Thyroid gland (tissue), 4 donors: ENCODE measurements at regions not wholly inside any gene's neighbourhood (a gene's known extent, or its start where the extent isn't known, plus 50 kb on each side); places are given as distances from the start of the nearest gene placed in this dataset.

Experiments used
- POLR2A ChIP-seq, 2 donors: fragments of 450-650 bp; IDR thresholded peaks; one replicate each; pipeline ENCODE4 v1.6.1; 2017; ENCODE audit warnings: antibody characterized with exemption in 2 of 2, mild to moderate bottlenecking in 2 of 2, moderate library complexity in 1 of 2
- TF ChIP-seq, protein P1 (sequence below), 6 experiments: fragments of 200-600 bp in 3 of 6; fragments of 450-650 bp in 3 of 6; sonication (generic) in 3 of 6; IDR thresholded peaks; one replicate each; pipeline ENCODE4 v1.5.1; 2016 to 2019; ENCODE audit warnings: antibody characterized with exemption in 6 of 6, mild to moderate bottlenecking in 2 of 6, inconsistent platforms in 1 of 6, moderate library complexity in 1 of 6

DNA sequence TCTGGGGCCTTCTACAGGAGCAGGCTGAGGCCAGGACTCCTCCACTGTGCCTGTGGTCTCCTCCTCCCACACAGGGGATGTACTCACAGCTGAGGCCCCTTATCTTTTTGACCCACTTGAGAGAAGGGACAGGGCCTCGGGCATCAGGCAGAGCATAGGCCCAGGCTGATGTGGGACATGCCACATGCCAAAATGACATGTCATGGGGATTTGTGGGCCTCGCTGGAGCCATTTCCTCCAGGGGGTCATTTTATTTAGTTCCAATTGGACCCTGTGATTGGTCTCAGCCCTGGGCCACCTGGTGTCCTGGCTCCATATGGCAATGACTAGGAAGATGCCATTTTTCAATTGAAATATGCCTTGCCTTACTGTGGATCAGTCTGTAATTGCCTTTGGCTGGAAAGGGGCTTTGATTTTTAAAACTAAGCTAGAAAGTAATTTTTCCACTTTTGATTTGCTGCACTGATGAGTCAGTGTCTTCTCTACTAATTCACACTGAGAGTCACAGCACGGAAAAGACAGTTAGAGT is 171.1 kb upstream of the NAV2 start:
- no peak for TF ChIP-seq POLR2A (IDR thresholded peaks at IDR 0.05)
- TF ChIP-seq, protein P1, sequence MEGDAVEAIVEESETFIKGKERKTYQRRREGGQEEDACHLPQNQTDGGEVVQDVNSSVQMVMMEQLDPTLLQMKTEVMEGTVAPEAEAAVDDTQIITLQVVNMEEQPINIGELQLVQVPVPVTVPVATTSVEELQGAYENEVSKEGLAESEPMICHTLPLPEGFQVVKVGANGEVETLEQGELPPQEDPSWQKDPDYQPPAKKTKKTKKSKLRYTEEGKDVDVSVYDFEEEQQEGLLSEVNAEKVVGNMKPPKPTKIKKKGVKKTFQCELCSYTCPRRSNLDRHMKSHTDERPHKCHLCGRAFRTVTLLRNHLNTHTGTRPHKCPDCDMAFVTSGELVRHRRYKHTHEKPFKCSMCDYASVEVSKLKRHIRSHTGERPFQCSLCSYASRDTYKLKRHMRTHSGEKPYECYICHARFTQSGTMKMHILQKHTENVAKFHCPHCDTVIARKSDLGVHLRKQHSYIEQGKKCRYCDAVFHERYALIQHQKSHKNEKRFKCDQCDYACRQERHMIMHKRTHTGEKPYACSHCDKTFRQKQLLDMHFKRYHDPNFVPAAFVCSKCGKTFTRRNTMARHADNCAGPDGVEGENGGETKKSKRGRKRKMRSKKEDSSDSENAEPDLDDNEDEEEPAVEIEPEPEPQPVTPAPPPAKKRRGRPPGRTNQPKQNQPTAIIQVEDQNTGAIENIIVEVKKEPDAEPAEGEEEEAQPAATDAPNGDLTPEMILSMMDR (IDR thresholded peaks at IDR 0.05): no peak
